HFFc6 (cell line): ENCODE measurements at regions not wholly inside any gene's neighbourhood (a gene's known extent, or its start where the extent isn't known, plus 50 kb on each side); places are given as distances from the start of the nearest gene placed in this dataset.

Experiments
- DNase-seq: peaks from one replicate; pipeline ENCODE4 v3.0.0-alpha.2; 2018
- H3K27ac Mint-ChIP-seq: 2 replicates; pipeline ENCODE4 v1.8.0; 2020; ENCODE audit warnings: mild to moderate bottlenecking, mixed read lengths
- H3K27me3 Mint-ChIP-seq: 2 replicates; pipeline ENCODE4 v1.8.0; 2021; ENCODE audit warnings: mild to moderate bottlenecking, moderate library complexity, mixed read lengths; ENCODE audit not compliant: insufficient read depth
- H3K36me3 Mint-ChIP-seq: 2 replicates; pipeline ENCODE4 v1.8.0; 2021; ENCODE audit warnings: low read depth, mixed read lengths
- H3K4me1 Mint-ChIP-seq: 2 replicates; pipeline ENCODE4 v1.8.0; 2020; ENCODE audit warnings: low read depth, mixed read lengths
- H3K4me3 Mint-ChIP-seq: 2 replicates; pipeline ENCODE4 v1.8.0; 2020; ENCODE audit warnings: mild to moderate bottlenecking, moderate library complexity, mixed read lengths
- H3K9me3 Mint-ChIP-seq: 2 replicates; pipeline ENCODE4 v1.8.0; 2020; ENCODE audit warnings: mild to moderate bottlenecking, mixed read lengths
- TF ChIP-seq, protein P1 (sequence below): fragments of 200-600 bp; sonication (generic); IDR thresholded peaks from 2 replicates; pipeline ENCODE4 v1.5.0; 2021; ENCODE audit warnings: antibody characterized with exemption, mild to moderate bottlenecking

DNA sequence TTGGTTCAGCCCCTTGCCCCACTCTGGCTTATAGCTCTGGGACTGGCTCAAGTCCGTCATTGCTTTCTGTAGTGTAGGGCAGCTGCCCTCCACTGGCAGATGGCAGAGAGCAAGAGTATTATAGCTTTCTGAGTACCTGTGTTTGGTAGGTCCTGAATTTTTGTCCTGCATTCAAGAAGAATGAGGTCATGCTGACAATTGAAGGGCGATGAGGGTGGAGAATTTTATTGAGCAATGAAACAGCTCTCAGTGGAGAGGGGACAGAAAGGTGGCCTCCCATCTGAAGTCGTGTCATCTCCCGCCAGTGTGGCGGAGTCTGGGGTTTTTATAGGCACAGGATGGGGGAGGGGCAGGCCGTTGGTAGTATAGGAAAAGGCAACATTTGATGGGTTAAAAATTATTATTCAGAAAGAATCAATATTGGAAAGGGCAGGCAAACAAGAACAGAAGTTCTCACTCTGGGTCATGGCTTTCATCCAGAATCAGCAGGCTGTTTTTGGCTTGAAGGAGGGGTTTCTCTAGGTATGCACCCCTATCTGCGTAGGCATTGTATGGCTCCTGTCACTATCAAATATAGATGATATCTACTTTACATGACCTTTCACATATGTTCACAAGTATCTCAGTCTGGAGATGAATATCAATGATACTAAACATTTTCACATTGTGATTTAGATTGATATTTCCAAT is 1239.7 kb upstream of the ALCAM start:
- Mint-ChIP-seq H3K36me3 (peaks cover 21% of the 10 kb centered on the region), H3K27ac (no peak overlapping the region), H3K4me3 (no peak overlapping the region), H3K9me3 (peaks cover 19% of the 10 kb centered on the region), H3K27me3 (no peaks in the 10 kb centered on the region), H3K4me1 (peaks cover 42% of the 10 kb centered on the region; the same call in 1 of the 2 replicates)
- DNase-seq = no peak
- TF ChIP-seq, protein P1, sequence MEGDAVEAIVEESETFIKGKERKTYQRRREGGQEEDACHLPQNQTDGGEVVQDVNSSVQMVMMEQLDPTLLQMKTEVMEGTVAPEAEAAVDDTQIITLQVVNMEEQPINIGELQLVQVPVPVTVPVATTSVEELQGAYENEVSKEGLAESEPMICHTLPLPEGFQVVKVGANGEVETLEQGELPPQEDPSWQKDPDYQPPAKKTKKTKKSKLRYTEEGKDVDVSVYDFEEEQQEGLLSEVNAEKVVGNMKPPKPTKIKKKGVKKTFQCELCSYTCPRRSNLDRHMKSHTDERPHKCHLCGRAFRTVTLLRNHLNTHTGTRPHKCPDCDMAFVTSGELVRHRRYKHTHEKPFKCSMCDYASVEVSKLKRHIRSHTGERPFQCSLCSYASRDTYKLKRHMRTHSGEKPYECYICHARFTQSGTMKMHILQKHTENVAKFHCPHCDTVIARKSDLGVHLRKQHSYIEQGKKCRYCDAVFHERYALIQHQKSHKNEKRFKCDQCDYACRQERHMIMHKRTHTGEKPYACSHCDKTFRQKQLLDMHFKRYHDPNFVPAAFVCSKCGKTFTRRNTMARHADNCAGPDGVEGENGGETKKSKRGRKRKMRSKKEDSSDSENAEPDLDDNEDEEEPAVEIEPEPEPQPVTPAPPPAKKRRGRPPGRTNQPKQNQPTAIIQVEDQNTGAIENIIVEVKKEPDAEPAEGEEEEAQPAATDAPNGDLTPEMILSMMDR = no peak

DNA sequence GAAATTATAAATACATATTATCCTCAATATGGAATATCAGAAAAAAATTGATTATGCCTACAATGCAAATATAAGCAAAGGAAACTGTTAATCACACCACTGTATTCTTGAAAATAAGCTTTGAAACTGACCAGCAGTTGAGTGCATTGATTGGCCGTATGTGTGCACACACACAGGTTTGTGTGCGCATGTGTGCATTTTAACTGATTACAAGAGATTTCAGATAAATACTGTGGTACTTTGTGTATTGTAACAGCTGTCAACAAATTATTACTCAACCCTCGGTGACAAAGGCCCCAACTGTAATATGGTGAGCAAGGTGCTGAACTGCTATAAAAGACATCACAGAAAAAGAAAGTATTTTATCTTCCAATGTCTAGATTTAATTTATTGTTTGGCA is 1238.9 kb upstream of the ALCAM start:
- H3K27ac Mint-ChIP-seq = no peak overlapping the region
- H3K27me3 Mint-ChIP-seq = no peaks in the 10 kb centered on the region
- peaks cover 19% of the 10 kb centered on the region for H3K9me3 Mint-ChIP-seq
- H3K4me3 Mint-ChIP-seq = no peak overlapping the region
- no peak for DNase-seq
- TF ChIP-seq, protein P1 = no peak
- H3K4me1 Mint-ChIP-seq = peaks cover 47% of the 10 kb centered on the region
- peaks cover 21% of the 10 kb centered on the region for H3K36me3 Mint-ChIP-seq

DNA sequence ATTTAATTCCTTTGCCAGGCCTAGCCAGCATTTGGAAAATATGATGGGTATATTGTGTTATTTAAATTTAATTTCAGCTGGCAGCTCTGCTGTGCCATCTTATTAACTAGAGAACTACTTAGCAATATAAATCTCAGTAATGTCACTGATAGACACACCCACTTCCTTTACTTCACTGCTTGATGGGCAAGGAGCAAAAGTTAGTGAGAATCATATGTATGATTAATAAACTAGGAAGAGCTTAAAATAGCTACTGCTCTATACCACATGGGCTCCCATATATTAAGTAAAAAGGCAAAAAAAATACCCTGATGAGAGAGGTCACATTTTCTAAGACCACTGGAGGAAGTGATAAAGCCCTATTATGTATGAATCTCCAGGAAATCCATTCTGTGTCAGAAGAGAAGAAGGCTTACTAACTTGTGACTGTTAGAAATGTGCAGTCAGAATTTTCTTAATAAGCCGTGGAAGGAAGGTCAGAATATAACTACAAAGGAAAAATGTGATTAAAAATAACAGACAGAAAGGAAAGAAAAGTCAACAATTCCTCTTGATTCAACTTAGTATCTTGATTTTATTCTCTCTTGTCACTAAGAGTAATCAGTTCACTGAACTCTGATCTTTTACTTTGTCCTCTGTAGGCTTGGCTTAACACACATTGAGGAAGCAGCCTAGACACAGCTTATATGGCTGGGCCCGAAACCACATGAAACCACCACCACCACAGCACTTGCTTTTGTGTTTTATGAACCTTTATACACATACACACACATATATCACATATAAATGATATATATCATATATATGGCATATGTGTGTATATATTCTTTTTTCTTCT is 1233.9 kb upstream of the ALCAM start:
- H3K4me1 Mint-ChIP-seq = peaks cover 63% of the 10 kb centered on the region
- H3K36me3 Mint-ChIP-seq = peaks cover 16% of the 10 kb centered on the region
- H3K4me3 Mint-ChIP-seq = peak overlapping the region; percentile 42; the same call in 1 of the 2 replicates
- H3K27me3 Mint-ChIP-seq = no peaks in the 10 kb centered on the region
- peak overlapping the region; percentile 64 for H3K27ac Mint-ChIP-seq
- peaks cover 13% of the 10 kb centered on the region for H3K9me3 Mint-ChIP-seq
- DNase-seq = peak; percentile 18
- TF ChIP-seq, protein P1 = no peak

DNA sequence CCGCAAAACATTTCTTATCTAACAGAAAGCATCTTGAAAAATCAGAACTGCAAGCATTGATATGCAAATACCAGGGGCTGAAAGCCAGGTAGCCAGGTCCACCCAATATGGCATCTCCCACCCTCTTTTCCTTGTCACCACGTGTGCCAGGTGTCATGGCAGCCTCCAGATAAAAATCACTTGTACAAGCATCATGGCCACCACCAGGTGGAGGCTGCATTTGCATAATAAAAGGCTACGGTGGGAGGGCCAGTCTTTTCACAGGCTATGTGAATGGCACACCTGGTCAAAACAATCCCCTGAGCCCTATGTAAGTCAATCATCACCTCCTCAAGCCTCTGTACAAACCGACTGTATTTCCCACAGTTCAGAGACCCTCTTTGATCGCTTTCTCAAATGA is 1233.1 kb upstream of the ALCAM start:
- no peak overlapping the region; the same call in 1 of the 2 replicates for H3K4me3 Mint-ChIP-seq
- H3K36me3 Mint-ChIP-seq = peaks cover 16% of the 10 kb centered on the region
- TF ChIP-seq, protein P1 = peak; percentile 28; the same call in 1 of the 2 replicates
- DNase-seq = no peak
- H3K27me3 Mint-ChIP-seq = no peaks in the 10 kb centered on the region
- H3K9me3 Mint-ChIP-seq = peaks cover 13% of the 10 kb centered on the region
- H3K27ac Mint-ChIP-seq = peak overlapping the region; percentile 64
- peaks cover 59% of the 10 kb centered on the region for H3K4me1 Mint-ChIP-seq

DNA sequence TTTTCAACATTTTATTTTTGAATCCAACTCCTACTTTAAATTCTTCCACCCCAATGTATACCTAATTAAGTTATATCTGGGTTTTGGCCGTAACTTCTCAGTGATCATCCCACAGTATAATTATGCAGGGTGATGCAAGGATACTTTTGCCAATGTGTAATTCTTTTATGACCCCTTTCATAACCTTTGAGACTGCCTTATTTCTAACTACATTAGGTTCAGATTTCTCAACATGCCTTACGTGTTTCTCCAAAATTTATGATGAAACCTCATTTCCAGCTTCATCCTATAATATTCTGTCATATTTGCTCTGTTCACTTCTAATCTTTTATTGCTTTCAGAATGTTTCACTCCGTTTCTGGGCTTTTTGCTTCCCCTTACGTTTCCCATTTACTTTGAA is 1229.6 kb upstream of the ALCAM start:
- Mint-ChIP-seq H3K4me3 (no peak overlapping the region), H3K27me3 (no peaks in the 10 kb centered on the region), H3K9me3 (no peaks in the 10 kb centered on the region; the same call in 1 of the 2 replicates), H3K36me3 (no peaks in the 10 kb centered on the region), H3K4me1 (peaks cover 47% of the 10 kb centered on the region), H3K27ac (peak overlapping the region; percentile 2; the same call in 1 of the 2 replicates)
- TF ChIP-seq, protein P1 = no peak
- DNase-seq = no peak
